HG03432 (cell line): ENCODE measurements at regions not wholly inside any gene's neighbourhood (a gene's known extent, or its start where the extent isn't known, plus 50 kb on each side); places are given as distances from the start of the nearest gene placed in this dataset.

Experiments used
- ATAC-seq: cut with Tn5 transposase; IDR thresholded peaks from one replicate; pipeline ENCODE4 v1.9.1; 2021; ENCODE audit warnings: mild to moderate bottlenecking, moderate library complexity; ENCODE audit not compliant: unreplicated experiment

- no peak for ATAC-seq
These were observed 105.3 kb downstream of the AKAIN1 start for GRCh38 chr18:5091741-5092140.

DNA sequence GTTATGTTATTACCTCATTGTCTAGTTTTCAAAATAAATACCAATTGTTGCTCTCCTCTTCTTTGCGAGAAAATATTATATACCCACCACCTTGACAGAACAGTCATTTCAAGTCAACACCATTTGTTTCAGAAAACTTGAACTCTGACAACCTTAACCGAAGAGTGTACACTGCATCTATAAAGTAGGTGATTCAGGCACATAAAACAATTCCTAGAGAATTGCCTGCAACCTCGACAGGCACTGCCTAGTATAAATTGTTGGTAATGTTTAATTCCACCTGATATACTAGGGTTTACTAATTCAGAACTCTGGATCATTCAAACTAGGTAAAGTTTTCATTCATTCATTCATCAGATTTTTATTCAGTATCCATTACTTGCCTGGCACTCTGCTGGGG is 121.8 kb downstream of the AKAIN1 start:
- ATAC-seq = no peak

DNA sequence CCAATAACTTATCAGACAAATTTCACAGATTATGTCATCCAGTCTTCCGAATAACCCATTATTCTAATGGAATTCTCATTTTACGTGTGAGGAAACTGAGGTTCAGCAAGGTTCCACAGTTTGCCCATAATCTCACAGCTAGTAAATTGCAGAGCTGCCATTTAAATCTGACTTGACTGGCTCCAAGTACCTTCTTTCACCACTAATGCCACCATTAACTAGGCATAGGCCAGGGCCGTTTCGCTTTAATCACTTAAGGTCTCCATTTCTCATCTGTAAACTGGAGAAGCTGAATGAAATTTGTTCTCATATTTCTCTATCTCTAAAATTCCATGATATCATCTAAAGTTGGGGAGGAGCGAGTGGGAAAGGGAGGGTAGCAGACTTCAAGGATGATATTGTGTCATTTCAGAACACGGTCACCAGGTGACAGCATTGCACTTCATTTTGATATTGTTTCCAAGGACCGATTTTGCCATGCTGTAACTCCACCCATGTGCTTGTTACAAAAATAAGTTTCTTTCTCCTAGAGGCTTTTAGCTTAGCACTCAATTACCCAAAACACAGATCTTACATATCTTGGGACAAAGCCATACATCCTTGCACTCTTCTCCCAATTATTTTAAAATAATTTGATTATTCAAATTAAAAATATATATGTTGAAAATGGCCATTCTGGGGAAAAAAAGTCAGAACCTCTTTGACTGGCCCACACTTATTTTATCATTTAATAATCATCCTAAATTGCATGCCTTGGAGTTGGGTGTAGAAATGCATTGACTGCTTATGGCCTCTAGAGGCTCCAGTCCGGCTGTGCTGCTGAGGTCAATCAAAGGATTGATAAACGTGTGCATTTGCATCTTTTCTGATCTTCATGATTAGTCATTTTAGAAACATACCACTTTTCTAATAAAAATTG is 123.8 kb downstream of the AKAIN1 start:
- ATAC-seq = peak; percentile 80

- no peak for ATAC-seq
These were observed 128.2 kb downstream of the AKAIN1 start for GRCh38 chr18:5068851-5069250.

- no peak for ATAC-seq
These were observed 130.6 kb downstream of the AKAIN1 start for GRCh38 chr18:5066380-5066977.

- ATAC-seq = no peak
These were observed 131.4 kb downstream of the AKAIN1 start for GRCh38 chr18:5065615-5066014.

- no peak for ATAC-seq
These were observed 132.2 kb downstream of the AKAIN1 start for GRCh38 chr18:5064841-5065370.

DNA sequence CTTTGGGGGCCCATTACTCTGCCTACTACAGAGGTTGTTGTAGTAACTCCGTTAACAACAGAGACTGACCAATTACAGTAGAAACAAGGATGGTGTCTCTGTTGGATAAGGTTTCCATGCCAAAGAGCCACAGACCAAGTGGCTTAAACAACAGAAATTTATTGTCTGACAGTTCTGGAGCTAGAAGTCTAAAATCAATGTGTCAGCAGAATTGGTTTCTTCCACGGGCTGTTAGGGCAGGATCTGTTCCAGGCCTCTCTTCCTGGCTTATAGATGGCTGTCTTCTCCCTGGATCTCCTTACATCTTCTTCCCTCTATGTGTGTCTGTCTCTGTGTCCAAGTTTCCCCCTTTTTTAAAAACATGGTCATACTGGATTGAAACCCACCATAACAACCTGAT is 135.3 kb downstream of the AKAIN1 start:
- no peak for ATAC-seq

- no peak for ATAC-seq
These were observed 136.5 kb downstream of the AKAIN1 start for GRCh38 chr18:5060543-5060942.

DNA sequence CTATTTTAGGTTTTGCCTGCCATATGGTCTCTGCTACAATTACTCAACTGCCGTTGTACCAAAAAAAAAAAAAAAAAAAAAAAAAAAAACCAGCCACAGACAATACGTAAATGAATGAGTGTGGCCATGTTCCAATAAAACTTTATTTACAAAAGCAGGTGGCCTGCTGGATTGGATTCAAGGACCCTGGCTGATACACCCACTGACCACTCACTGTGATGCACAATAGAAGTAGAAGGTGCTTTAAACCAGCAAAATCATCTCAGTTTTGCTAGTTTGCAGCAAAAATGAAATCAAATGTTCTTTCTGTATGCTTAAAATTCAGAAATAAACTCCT is 137.4 kb downstream of the AKAIN1 start:
- ATAC-seq = no peak

GRCh38 chr18:5058768-5059695 is 138.0 kb downstream of the AKAIN1 start:
- ATAC-seq = peak; percentile 73

GRCh38 chr18:5057386-5058348 is 139.4 kb downstream of the AKAIN1 start:
- peak; percentile 77 for ATAC-seq

GRCh38 chr18:5052491-5052890 is 144.6 kb downstream of the AKAIN1 start:
- no peak for ATAC-seq

DNA sequence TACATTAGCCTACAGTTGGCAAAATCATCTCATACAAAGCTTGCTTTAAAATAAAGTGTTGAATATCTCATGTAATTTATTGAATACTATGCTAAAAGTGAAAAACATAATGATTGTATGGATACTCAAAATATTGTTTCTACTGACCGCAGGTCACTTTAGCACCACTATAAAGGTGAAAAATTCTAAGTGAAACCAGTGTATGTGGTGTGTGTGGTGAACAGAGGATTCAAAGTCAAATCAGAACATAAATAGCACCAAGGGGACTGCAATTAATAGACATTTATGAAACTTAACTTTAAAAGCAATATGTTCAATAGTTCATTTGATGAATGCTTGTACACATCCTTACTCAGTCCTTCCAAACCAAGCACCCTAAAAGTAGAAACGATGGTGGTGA is 145.8 kb downstream of the AKAIN1 start:
- ATAC-seq = no peak

GRCh38 chr18:5049124-5049523 is 147.9 kb downstream of the AKAIN1 start:
- no peak for ATAC-seq

DNA sequence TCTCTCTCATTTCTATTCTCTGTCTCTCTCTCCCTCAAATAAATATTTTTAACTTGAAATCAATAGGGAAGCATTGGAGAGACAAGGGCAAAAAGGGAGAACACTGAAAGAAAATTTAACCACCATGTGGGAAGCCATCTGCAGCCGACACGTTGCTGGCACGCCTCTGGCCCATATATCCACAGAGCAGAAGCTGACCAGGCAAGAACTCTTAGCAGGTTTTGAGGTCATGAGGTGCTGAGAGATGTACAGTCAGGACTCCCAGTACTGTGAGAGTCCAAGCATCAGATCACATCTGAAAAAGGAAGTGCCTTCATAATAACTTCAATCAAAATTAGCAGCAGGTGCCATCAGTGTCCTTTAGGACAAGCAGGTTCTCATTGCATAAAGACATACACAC is 156.6 kb downstream of the AKAIN1 start:
- ATAC-seq = no peak

DNA sequence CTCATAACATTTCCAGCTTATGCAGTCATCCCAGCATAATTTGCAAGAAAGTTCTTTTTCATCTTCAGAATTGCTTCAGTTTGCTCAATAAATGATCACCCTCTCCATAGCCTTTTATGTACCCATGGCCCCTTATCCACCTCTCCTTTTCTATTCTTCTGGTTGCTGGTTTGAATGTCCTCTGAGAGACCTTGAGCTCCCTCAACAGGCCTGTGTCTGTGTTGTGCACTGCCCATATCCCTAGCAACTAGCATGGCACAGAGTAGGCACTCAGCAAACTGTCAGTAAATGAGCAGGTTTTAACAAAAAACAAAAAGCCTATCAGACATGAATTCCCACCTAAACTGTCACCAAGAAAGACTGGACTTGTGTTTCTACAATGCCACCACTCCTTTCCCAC is 160.5 kb downstream of the AKAIN1 start:
- no peak for ATAC-seq

DNA sequence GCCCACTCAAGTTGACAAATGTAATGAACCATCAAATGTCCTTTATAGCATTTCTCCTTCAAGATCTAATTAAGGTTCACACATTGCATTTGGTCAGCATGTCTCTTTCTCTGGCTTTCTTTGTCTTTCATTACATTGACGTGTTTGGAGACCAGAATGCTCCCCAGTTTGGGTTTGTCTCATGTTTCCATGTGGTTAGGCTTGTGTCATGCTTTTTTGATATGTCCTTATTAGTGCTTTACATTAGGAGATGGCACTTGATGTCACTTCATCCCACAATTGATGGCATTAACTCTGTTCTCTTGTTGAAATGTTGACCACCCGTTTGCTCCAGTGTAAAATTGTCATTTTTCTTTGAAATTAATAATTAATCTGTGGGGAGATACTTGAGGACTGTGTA is 165.8 kb downstream of the AKAIN1 start:
- ATAC-seq = no peak

- no peak for ATAC-seq
These were observed 166.4 kb downstream of the AKAIN1 start for GRCh38 chr18:5030636-5031035.

DNA sequence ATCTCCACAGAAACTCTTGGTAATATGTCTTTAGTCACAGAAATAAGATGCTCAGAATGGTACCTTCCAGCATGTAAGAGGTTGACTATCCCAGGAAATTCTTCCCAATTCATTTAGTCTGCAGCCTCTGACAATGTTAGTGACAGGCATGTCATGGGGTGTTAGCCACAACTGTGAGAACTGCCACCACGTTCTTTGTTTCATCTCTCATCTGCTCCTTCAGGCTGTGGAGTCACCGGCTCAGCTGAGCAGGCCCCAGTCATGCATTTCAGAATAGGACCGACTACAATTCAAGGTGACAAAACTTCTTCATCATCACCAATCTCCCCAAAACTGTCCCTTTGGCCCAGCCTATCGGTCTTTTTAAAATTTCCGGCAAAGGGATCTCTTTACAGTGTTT is 167.5 kb downstream of the AKAIN1 start:
- no peak for ATAC-seq
